ENCODE measurements at regions not wholly inside any gene's neighbourhood (a gene's known extent, or its start where the extent isn't known, plus 50 kb on each side); places are given as distances from the start of the nearest gene placed in this dataset.

- no peak overlapping the region for H3K4me3 ChIP-seq
- H3K27me3 ChIP-seq = no peaks in the 10 kb centered on the region
- FAIRE-seq = no peak
- H3K4me1 ChIP-seq = no peaks in the 10 kb centered on the region
- H3K9me3 ChIP-seq = no peaks in the 10 kb centered on the region
- ATAC-seq = peak in 2 of 4 donors; percentile 37 to 59
- H3K36me3 ChIP-seq = no peaks in the 10 kb centered on the region
- 30 to 37% methylated on average over 6 of the region's 6 CpGs for WGBS, 2 donors
- intact Hi-C loops (cut with DNase I) = no loop called here
- no peak for TF ChIP-seq CTCF (IDR thresholded peaks at IDR 0.05)
- no peak overlapping the region for H3K27ac ChIP-seq
- no peak for DNase-seq
Observed at GRCh38 chr7:67470256-67470751, 473.7 kb downstream of the TYW1 start.

DNA sequence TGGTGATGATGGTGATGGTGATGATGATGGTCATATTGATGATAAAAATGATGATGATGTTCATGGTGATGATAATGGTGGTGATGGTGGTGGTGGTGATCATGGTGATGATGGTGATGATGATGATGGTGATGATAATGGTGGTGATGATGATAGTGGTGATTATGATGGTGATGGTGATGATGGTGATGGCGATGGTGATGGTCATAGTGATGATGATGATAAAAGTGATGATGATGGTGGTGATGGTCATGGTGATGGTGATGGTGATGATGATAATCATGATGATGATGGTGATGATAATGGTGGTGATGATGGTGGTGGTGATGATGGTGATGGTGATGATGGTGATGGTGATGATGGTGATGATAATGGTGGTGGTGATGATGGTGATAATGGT, 478.7 kb downstream of the TYW1 start:
- no peaks in the 10 kb centered on the region for H3K36me3 ChIP-seq
- H3K4me3 ChIP-seq = no peak overlapping the region
- no peak overlapping the region for H3K27ac ChIP-seq
- FAIRE-seq = no peak
- H3K4me1 ChIP-seq = no peaks in the 10 kb centered on the region
- no peaks in the 10 kb centered on the region for H3K9me3 ChIP-seq
- intact Hi-C loops (cut with DNase I) = no loop called here
- ATAC-seq = no peak
- TF ChIP-seq CTCF (IDR thresholded peaks at IDR 0.05) = no peak
- H3K27me3 ChIP-seq = no peaks in the 10 kb centered on the region
- WGBS, 2 donors = 81 to 88% methylated on average over 1 of the region's 1 CpG
- no peak for DNase-seq

DNA sequence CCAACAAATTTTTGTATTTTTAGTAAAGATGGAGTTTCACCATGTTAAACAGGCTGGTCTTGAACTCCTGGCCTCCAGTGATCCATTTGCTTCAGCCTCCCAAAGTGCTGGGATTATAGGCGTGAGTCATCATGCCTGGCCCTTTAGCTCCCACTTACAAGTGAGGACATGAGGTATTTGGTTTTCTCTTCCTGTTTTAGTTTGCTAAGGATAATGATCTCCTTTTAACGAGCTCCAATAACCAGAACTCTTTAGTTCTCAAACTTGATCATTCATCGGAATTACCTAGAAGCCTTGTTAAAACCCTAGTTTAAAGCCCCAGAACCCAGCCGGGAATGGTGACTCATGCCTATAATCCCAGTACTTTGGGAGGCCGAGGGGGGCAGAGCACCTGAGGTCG, 481.4 kb downstream of the TYW1 start:
- TF ChIP-seq CTCF (IDR thresholded peaks at IDR 0.05) = no peak
- H3K9me3 ChIP-seq = no peaks in the 10 kb centered on the region
- no peaks in the 10 kb centered on the region for H3K36me3 ChIP-seq
- DNase-seq (no peak), ATAC-seq (no peak), FAIRE-seq (no peak)
- 54 to 74% methylated on average over 6 of the region's 6 CpGs for WGBS, 2 donors
- no peaks in the 10 kb centered on the region for H3K4me1 ChIP-seq
- H3K27me3 ChIP-seq = no peaks in the 10 kb centered on the region
- intact Hi-C loops (cut with DNase I) = no loop called here
- H3K4me3 ChIP-seq = no peak overlapping the region
- H3K27ac ChIP-seq = no peak overlapping the region

GRCh38 chr7:67484244-67484751, 487.7 kb downstream of the TYW1 start:
- intact Hi-C loops (cut with DNase I) = no loop called here
- Histone ChIP-seq H3K9me3 (no peaks in the 10 kb centered on the region), H3K4me1 (no peaks in the 10 kb centered on the region), H3K36me3 (no peaks in the 10 kb centered on the region), H3K27me3 (no peaks in the 10 kb centered on the region), H3K4me3 (peak overlapping the region in 2 of 4 donors; percentile 11 to 27), H3K27ac (no peak overlapping the region)
- DNase-seq = peak in 5 of 6 donors; percentile 41 to 67 (median 52)
- ATAC-seq = peak in 3 of 4 donors; percentile 66 to 82 (median 80)
- 1% methylated on average over 13 of the region's 13 CpGs for WGBS, 2 donors
- TF ChIP-seq CTCF (IDR thresholded peaks at IDR 0.05) = peak in 3 of 4 donors; percentile 55 to 59 (median 55)
- FAIRE-seq = no peak

GRCh38 chr7:67486401-67486800, 489.8 kb downstream of the TYW1 start:
- Histone ChIP-seq H3K27ac (no peak overlapping the region), H3K27me3 (no peaks in the 10 kb centered on the region), H3K4me1 (no peaks in the 10 kb centered on the region), H3K9me3 (no peaks in the 10 kb centered on the region), H3K36me3 (no peaks in the 10 kb centered on the region), H3K4me3 (no peak overlapping the region)
- DNase-seq (no peak), ATAC-seq (no peak), FAIRE-seq (no peak)
- intact Hi-C loops (cut with DNase I) = no loop called here
- TF ChIP-seq CTCF (IDR thresholded peaks at IDR 0.05) = no peak
- 47 to 71% methylated on average over 3 of the region's 3 CpGs for WGBS, 2 donors

Data from pancreas (tissue), 10 donors.